NCI-H82 treated with DMSO at 0.1 percent for 48 hours (cell line): ENCODE measurements at regions not wholly inside any gene's neighbourhood (a gene's known extent, or its start where the extent isn't known, plus 50 kb on each side); places are given as distances from the start of the nearest gene placed in this dataset.
"Not testable (repeated sequence)": the region's sequence is repeated elsewhere in the genome, so short reads cannot be mapped to it uniquely, and the experiment has no call there.

Experiments
- DNase-seq: peaks from one replicate; lab custom pipeline; 2025; ENCODE audit not compliant: unreplicated experiment; lab: John Stamatoyannopoulos, UW

- DNase-seq = not testable (repeated sequence)
Observed at GRCh38 chr6:125653752-125654151, 95.7 kb upstream of the HEY2 start.

GRCh38 chr6:125655511-125655910 lies 93.9 kb upstream of the HEY2 start:
- DNase-seq = no peak

GRCh38 chr6:125656287-125656870 lies 93.1 kb upstream of the HEY2 start:
- no peak for DNase-seq

- peak; percentile 92 for DNase-seq
Observed at GRCh38 chr6:125658136-125658535, 91.3 kb upstream of the HEY2 start.

GRCh38 chr6:125658759-125659431 lies 90.5 kb upstream of the HEY2 start:
- DNase-seq = no peak

- DNase-seq = no peak
Observed at GRCh38 chr6:125659887-125660286, 89.5 kb upstream of the HEY2 start.

GRCh38 chr6:125662296-125662695 lies 87.1 kb upstream of the HEY2 start:
- no peak for DNase-seq

GRCh38 chr6:125665295-125665814 lies 84.1 kb upstream of the HEY2 start:
- no peak for DNase-seq

GRCh38 chr6:125667326-125667725 lies 82.1 kb upstream of the HEY2 start:
- DNase-seq = no peak

GRCh38 chr6:125668071-125668470 lies 81.4 kb upstream of the HEY2 start:
- DNase-seq = no peak

GRCh38 chr6:125670568-125670967 lies 78.9 kb upstream of the HEY2 start:
- no peak for DNase-seq

- no peak for DNase-seq
Observed at GRCh38 chr6:125671323-125671722, 78.1 kb upstream of the HEY2 start.

- DNase-seq = no peak
Observed at GRCh38 chr6:125674230-125674629, 75.2 kb upstream of the HEY2 start.

GRCh38 chr6:125678601-125679000 lies 70.8 kb upstream of the HEY2 start:
- no peak for DNase-seq

GRCh38 chr6:125679128-125679527 lies 70.3 kb upstream of the HEY2 start:
- DNase-seq = no peak

- no peak for DNase-seq
Observed at GRCh38 chr6:125679651-125680050, 69.8 kb upstream of the HEY2 start.

- DNase-seq = no peak
Observed at GRCh38 chr6:125682939-125683338, 66.5 kb upstream of the HEY2 start.

GRCh38 chr6:125688138-125688537 lies 61.3 kb upstream of the HEY2 start:
- DNase-seq = no peak

GRCh38 chr6:125693480-125693879 lies 56.0 kb upstream of the HEY2 start:
- no peak for DNase-seq

GRCh38 chr6:125699591-125699990 lies 49.8 kb upstream of the HEY2 start:
- no peak for DNase-seq
